ENCODE measurements at regions not wholly inside any gene's neighbourhood (a gene's known extent, or its start where the extent isn't known, plus 50 kb on each side); places are given as distances from the start of the nearest gene placed in this dataset.

DNA sequence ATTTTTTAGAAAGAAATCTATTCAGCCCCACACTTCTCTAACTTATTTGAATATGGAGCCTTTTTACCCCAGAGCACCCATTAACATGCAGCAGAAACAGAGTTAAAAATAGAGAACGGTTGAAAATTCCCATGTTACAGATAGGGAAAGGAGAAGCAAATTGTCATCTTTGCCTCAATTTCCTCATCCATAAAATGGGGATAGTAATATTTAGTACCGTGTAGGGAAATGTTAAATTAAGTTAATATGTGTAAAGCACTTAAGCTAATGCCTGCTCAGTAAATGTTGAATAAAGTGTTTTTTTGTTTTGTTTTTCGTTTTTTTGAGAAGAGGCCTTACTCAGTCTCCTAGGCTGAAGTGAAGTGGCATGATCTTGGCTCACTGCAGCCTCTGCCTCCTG lies 50.3 kb downstream of the NAV1 start:
- TF ChIP-seq CTCF (IDR thresholded peaks at IDR 0.05) = no peak
- Histone ChIP-seq H3K4me1 (no peaks in the 10 kb centered on the region), H3K9ac (no peak overlapping the region), H3K36me3 (ENCODE audit: control insufficient read depth, insufficient read depth, low read length) (no peaks in the 10 kb centered on the region), H3K4me2 (ENCODE audit: low read length) (no peak overlapping the region), H3K9me3 (ENCODE audit: control insufficient read depth, low read length) (no peaks in the 10 kb centered on the region), H2AFZ (no peak overlapping the region), H3K27me3 (ENCODE audit: control insufficient read depth, insufficient read depth, low read length) (no peaks in the 10 kb centered on the region), H3K27ac (no peak overlapping the region), H3K4me3 (ENCODE audit: low read depth, low read length) (no peak overlapping the region), H3K79me2 (no peaks in the 10 kb centered on the region)

GRCh38 chr1:201590474-201590873 lies 51.5 kb downstream of the NAV1 start:
- no peaks in the 10 kb centered on the region for H3K9me3 ChIP-seq (ENCODE audit: control insufficient read depth, low read length)
- H3K27ac ChIP-seq = no peak overlapping the region
- no peaks in the 10 kb centered on the region for H3K36me3 ChIP-seq (ENCODE audit: control insufficient read depth, insufficient read depth, low read length)
- H3K4me1 ChIP-seq = no peaks in the 10 kb centered on the region
- no peak overlapping the region for H3K4me3 ChIP-seq (ENCODE audit: low read depth, low read length)
- no peaks in the 10 kb centered on the region for H3K27me3 ChIP-seq (ENCODE audit: control insufficient read depth, insufficient read depth, low read length)
- no peak overlapping the region for H3K9ac ChIP-seq
- no peak overlapping the region for H2AFZ ChIP-seq
- H3K4me2 ChIP-seq (ENCODE audit: low read length) = no peak overlapping the region
- no peaks in the 10 kb centered on the region for H3K79me2 ChIP-seq
- no peak for TF ChIP-seq CTCF (IDR thresholded peaks at IDR 0.05)

DNA sequence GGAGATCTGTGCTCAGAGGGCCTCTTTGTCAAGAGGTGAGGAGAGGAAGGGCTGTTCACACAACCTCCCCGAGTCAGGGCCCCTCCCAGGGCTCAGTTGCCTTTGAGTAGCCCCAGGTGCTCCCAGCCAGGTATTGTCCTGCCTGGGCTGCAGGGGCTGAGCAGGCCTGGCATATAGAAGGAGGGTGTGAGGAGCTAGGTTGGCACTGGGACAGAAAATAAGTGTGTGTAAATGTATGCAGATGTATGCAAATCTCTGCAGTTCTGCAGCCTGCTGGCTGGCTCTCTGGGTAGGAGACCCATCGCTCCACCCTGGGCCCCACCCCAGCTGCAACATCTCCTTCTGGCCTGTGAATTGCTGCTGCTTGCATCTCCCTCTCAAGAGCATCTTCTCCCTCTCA lies 52.4 kb downstream of the NAV1 start:
- H3K4me2 ChIP-seq (ENCODE audit: low read length) = no peak overlapping the region
- no peaks in the 10 kb centered on the region for H3K4me1 ChIP-seq

DNA sequence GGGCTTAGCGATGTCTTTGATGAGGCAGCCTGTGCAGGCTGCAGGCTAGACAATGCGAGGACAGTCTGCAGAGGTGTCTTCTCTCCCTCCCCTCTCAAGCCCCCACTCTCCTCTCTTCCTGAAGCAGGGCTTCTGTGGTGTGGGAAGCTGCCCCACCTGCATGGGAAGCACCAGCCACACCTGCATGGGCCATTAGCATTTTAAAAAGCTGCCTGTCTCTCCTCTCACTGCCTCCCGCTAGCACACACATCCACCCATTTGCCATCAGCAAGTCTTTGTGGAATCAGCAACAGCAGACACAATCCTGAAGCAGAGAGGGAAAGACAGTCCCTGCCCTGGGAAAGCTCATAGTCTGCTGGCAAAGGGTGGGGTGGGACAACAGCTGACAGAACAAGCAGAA lies 53.1 kb downstream of the NAV1 start:
- Histone ChIP-seq H3K36me3 (ENCODE audit: control insufficient read depth, insufficient read depth, low read length) (no peaks in the 10 kb centered on the region), H3K27ac (no peak overlapping the region), H3K79me2 (no peaks in the 10 kb centered on the region), H3K9ac (no peak overlapping the region), H3K9me3 (ENCODE audit: control insufficient read depth, low read length) (no peaks in the 10 kb centered on the region), H3K4me2 (ENCODE audit: low read length) (no peak overlapping the region), H3K4me3 (ENCODE audit: low read depth, low read length) (no peak overlapping the region), H3K27me3 (ENCODE audit: control insufficient read depth, insufficient read depth, low read length) (no peaks in the 10 kb centered on the region), H2AFZ (no peak overlapping the region), H3K4me1 (no peaks in the 10 kb centered on the region)
- no peak for TF ChIP-seq CTCF (IDR thresholded peaks at IDR 0.05)

More for the DNA sequence above, 52.4 kb downstream of the NAV1 start:
- Histone ChIP-seq H3K9ac (no peak overlapping the region), H3K79me2 (no peaks in the 10 kb centered on the region), H3K27me3 (ENCODE audit: control insufficient read depth, insufficient read depth, low read length) (no peaks in the 10 kb centered on the region), H2AFZ (no peak overlapping the region), H3K36me3 (ENCODE audit: control insufficient read depth, insufficient read depth, low read length) (no peaks in the 10 kb centered on the region), H3K9me3 (ENCODE audit: control insufficient read depth, low read length) (no peaks in the 10 kb centered on the region), H3K4me3 (ENCODE audit: low read depth, low read length) (no peak overlapping the region), H3K27ac (no peak overlapping the region)
- no peak for TF ChIP-seq CTCF (IDR thresholded peaks at IDR 0.05)

DNA sequence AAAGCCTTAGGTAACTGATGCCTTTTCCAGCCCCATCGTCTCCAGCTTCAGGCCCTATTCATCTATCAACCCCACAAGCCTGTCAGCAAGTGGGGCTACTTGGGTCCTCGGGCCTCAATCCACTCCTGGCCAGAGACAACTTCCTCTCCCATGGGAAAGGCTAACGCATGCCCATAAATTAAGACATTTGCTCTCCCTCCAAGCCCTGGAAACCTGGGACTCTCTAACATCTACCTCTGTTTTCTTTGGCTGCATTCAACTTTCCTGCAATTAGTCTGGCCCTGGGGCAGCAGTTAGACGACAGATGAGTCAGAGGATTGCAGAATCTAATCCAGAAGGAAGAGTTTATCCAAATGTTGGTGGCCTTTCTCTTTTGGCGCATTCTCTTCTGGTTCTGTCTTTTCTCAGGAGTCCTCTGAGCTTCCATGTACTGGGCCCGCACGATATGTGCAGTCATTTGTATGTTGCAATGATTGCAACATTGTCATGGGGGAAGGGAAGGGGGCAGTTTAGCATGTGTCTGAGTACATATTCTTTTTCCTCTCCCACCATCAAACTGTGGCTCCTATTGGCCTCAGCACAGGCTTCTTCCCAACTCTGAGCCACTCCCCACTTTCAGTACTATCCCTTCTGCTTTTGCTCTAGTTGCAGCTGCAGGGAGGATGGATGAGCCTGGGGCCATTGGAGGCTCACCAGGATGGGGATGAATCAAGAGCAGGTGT lies 54.4 kb downstream of the NAV1 start:
- no peaks in the 10 kb centered on the region for H3K4me1 ChIP-seq
- H2AFZ ChIP-seq = no peak overlapping the region
- no peaks in the 10 kb centered on the region for H3K9me3 ChIP-seq (ENCODE audit: control insufficient read depth, low read length)
- H3K4me2 ChIP-seq (ENCODE audit: low read length) = no peak overlapping the region
- no peaks in the 10 kb centered on the region for H3K36me3 ChIP-seq (ENCODE audit: control insufficient read depth, insufficient read depth, low read length)
- no peak for TF ChIP-seq CTCF (IDR thresholded peaks at IDR 0.05)
- no peak overlapping the region for H3K4me3 ChIP-seq (ENCODE audit: low read depth, low read length)
- no peaks in the 10 kb centered on the region for H3K79me2 ChIP-seq
- H3K9ac ChIP-seq = no peak overlapping the region
- no peak overlapping the region for H3K27ac ChIP-seq
- no peaks in the 10 kb centered on the region for H3K27me3 ChIP-seq (ENCODE audit: control insufficient read depth, insufficient read depth, low read length)
